IMR-90 (cell line): ENCODE measurements at regions not wholly inside any gene's neighbourhood (a gene's known extent, or its start where the extent isn't known, plus 50 kb on each side); places are given as distances from the start of the nearest gene placed in this dataset.

ENCODE experiments used
- BHLHE40 ChIP-seq: fragments of 150-350 bp; IDR thresholded peaks from 2 replicates; pipeline ENCODE4 v1.6.1; 2016; ENCODE audit warnings: mild to moderate bottlenecking, low read depth, low read length
- CEBPB ChIP-seq: IDR thresholded peaks from 2 replicates; pipeline ENCODE4 v1.6.1; 2012; ENCODE audit warnings: low read depth, low read length, improper control_type of control experiment
- CHD1 ChIP-seq: IDR thresholded peaks from 2 replicates; pipeline ENCODE4 v1.6.1; 2012; ENCODE audit warnings: low read depth, low read length, improper control_type of control experiment
- CTCF ChIP-seq: conservative IDR thresholded peaks from 2 replicates; pipeline ENCODE4 v1.5.1; 2012; ENCODE audit warnings: mild to moderate bottlenecking, low read depth, low read length, improper control_type of control experiment
- ELK1 ChIP-seq: fragments of 150-350 bp; IDR thresholded peaks from 2 replicates; pipeline ENCODE4 v1.6.1; 2016; ENCODE audit warnings: low read depth, mild to moderate bottlenecking, low read length, moderate library complexity, borderline replicate concordance
- FOS ChIP-seq: fragments of 150-350 bp; IDR thresholded peaks from 2 replicates; pipeline ENCODE4 v1.6.1; 2016; ENCODE audit warnings: low read depth, low read length
- MAFK ChIP-seq: IDR thresholded peaks from 2 replicates; pipeline ENCODE4 v1.6.1; 2012; ENCODE audit warnings: low read depth, low read length, improper control_type of control experiment
- NFE2L2 ChIP-seq: fragments of 150-350 bp; IDR thresholded peaks from 2 replicates; pipeline ENCODE4 v1.6.1; 2016; ENCODE audit warnings: low read depth, mild to moderate bottlenecking, low read length
- POLR2A ChIP-seq: IDR thresholded peaks from 2 replicates; pipeline ENCODE4 v1.6.1; 2012; ENCODE audit warnings: mild to moderate bottlenecking, low read depth, low read length
- RAD21 ChIP-seq: IDR thresholded peaks from 2 replicates; pipeline ENCODE4 v1.6.1; 2012; ENCODE audit warnings: low read length, improper control_type of control experiment
- RCOR1 ChIP-seq: IDR thresholded peaks from 2 replicates; pipeline ENCODE4 v1.6.1; 2012; ENCODE audit warnings: mild to moderate bottlenecking, low read length, improper control_type of control experiment; ENCODE audit not compliant: insufficient replicate concordance
- SMC3 ChIP-seq: fragments of 150-350 bp; IDR thresholded peaks from 2 replicates; pipeline ENCODE4 v1.6.1; 2016; ENCODE audit warnings: low read depth, mild to moderate bottlenecking, antibody characterized with exemption, low read length, moderate library complexity
- USF2 ChIP-seq: fragments of 150-350 bp; IDR thresholded peaks from 2 replicates; pipeline ENCODE4 v1.6.1; 2017; ENCODE audit warnings: mild to moderate bottlenecking, antibody characterized with exemption, low read length, low read depth

- no peak for TF ChIP-seq CTCF
- no peak for TF ChIP-seq POLR2A
- no peak for TF ChIP-seq FOS
- TF ChIP-seq USF2, result no peak
- TF ChIP-seq RCOR1, result no peak
- TF ChIP-seq BHLHE40, result no peak
- no peak for TF ChIP-seq RAD21
- no peak for TF ChIP-seq SMC3
- no peak for TF ChIP-seq CHD1
- TF ChIP-seq MAFK, result no peak
- no peak for TF ChIP-seq ELK1
- no peak for TF ChIP-seq CEBPB
- TF ChIP-seq NFE2L2, result no peak
These were observed 372.3 kb upstream of the MDFIC2 start for GRCh38 chr3:70684701-70685100.
